ENCODE measurements at regions not wholly inside any gene's neighbourhood (a gene's known extent, or its start where the extent isn't known, plus 50 kb on each side); places are given as distances from the start of the nearest gene placed in this dataset.
"Not testable (repeated sequence)": the region's sequence is repeated elsewhere in the genome, so short reads cannot be mapped to it uniquely, and the experiment has no call there.

DNA sequence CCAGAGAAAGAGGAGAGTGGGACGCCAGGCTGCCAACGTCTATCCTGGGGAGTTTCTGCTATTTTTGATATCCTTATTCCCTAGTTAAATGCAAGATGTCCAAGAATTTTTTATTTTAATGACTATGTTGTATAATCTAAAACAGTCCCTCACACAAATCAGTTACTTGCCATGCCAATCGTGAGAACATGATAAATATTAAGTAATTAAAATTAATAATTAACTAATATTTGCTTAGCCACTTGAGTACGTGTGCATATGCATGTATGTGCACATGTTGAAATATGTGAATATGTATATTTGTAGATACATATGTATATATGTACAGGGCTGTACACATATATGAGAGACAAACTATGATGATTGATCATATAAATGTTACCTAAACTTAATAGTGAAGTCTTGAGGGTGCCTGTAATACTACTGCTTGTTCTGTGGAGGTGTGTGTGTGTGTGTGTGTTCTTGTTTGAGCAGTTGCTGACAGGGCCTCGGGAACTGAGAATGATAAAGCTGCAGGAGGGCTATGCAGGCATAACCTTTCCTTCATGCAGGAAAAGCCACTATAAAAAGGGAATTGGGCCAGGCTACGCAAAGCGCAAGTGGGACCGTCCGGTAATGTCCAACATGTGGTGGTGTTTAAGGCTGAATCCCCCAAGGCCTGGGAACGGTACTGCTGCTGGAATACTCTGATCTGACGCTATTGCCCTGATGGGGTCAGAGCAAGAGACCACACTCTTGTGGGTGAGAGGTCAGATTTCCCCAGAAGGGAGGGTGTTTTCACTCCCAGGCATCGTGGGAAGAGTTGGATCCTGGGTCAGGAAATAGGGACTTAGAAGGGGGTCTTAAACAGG is 148.3 kb upstream of the TBX18 start:
- no peak for DNase-seq

GRCh38 chr6:84910906-84911607 is 146.7 kb upstream of the TBX18 start:
- DNase-seq = no peak

DNA sequence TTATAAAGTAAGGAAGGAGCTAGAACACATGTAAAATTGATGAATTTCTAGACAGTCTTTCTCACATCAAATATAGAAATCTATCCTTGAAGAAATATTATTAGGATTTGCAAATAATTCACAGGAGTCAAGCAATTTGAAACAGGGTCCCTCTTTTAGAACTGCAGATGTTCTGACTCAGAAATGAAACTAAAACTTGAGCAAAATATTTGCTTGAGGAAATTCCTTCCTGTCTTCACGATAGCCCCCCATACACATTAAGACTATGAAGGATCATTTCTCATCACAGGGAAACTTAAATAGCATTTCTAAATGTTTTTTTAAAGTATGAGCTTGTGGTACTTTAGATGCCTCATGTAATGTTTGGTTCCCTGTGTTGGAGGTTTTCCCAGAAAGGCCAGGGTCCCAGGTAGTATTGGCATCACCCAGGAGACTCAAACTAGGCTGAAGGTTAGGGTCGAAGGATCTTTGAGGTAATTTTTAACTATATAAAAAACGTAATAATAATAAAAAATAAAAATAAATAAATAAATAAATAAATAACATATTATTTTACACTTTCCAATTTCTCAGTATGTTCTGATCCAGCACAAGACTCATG is 144.0 kb upstream of the TBX18 start:
- DNase-seq = no peak

DNA sequence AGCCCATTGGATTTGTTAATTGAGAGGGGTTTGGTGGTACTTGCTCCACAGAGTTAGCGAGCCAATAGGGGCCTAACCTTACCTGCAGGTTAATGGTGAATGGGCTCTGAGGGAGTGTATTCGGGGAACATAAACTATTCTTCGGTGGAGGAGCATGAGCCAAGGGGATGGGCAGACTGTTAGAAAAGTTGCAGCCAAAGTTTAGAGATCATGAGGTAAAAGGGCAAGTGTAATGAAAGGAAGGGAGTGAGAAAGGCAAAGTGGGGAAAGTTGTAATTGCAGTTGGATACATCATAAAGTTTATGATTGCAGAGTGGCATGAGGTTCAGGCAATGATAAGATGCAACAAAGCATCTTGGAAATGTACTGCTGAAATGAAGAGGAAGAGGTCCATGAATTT is 142.1 kb upstream of the TBX18 start:
- DNase-seq = no peak

- no peak for DNase-seq
These were observed 141.4 kb upstream of the TBX18 start for GRCh38 chr6:84905823-84906222.

DNA sequence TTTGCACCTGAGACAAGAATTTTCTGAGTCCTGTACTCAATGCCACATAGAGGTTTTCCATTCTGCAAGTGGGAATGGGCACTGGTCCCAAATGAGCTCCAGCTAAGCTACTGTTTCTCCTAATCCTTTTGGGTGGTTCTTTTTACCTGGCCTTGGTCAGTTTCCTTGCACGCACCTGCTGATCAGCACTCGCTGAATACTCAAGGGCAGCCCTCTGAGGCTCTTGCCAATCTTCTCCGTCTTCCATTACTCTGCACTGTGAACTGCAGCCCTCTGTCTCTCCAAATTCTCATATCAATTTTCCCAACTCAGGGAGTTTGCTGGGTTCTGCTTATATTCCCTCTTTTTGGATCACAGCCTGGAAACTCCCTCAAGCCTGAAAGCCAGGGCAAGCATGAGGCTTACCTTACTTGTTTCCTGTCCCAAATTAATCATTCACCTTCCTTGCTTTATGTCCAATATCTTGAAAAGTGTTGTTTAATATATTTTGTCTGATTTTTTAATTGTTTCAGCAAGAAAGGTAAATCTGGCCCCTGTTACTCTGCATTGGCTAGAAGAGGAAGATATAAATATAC is 138.0 kb upstream of the TBX18 start:
- no peak for DNase-seq

- DNase-seq = no peak
These were observed 133.7 kb upstream of the TBX18 start for GRCh38 chr6:84897988-84898594.

GRCh38 chr6:84897011-84897410 is 132.6 kb upstream of the TBX18 start:
- DNase-seq = no peak

DNA sequence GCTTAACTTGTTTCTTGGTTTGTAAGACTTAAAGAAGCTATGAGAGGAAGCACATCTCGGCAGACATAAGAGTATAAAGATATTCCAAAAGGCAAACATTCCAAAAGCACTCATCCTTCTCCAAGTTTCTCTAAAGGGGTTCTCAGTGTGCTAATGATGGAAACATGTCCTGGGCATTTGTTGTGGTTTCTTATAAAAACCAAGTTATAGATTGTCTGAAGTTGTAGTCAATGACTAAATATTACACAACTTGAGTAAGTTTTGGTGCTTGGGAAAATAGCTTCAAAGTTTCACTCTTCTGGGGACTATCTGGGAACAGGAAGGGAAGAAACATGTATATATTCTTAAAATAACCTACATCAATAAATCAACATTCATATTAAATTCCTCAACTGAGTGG is 128.3 kb upstream of the TBX18 start:
- DNase-seq = no peak

GRCh38 chr6:84882768-84883766 is 118.7 kb upstream of the TBX18 start:
- no peak for DNase-seq

DNA sequence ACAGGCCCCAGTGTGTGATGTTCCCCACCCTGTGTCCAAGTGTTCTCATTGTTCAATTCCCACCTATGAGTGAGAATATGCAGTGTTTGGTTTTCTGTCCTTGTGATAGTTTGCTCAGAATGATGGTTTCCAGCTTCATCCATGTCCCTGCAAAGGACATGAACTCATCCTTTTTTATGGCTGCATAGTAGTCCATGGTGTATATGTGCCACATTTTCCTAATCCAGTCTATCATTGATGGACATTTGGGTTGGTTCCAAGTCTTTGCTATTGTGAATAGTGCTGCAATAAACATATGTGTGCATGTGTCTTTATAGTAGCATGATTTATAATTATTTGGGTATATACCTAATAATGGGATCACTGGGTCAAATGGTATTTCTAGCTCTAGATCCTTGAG is 115.0 kb upstream of the TBX18 start:
- not testable (repeated sequence) for DNase-seq

DNA sequence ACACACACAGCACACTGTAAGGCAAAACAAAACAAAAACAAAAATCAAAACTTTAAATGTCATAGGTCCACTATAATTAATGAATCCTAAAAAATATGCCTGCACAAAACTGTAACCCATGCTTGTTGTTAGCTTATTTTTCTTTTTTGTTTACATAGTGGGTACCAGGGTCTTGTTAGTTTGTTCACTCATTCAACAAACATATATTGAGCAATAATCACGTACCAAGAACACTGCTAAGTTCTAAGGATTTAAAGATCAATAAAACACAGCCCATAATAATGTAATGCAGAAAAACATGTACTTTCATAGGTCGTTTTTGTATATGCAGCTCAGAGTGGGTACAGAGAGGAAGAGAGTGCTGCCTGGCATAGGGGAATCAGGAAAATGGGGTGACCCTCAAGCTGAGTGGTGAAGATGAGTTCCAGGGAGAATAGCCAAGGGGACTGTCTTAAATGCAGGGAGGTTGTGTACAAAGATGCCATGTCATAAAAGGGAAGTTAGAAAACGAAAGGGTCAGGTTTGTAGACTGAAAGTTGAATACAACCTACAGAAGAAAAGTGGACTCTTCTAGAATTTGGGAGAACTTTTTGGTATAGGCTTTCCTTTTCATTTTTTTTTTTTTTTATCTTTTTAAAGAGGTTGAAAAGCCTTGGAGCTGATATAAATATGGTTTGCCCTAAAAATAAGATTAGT is 113.3 kb upstream of the TBX18 start:
- DNase-seq = no peak

DNA sequence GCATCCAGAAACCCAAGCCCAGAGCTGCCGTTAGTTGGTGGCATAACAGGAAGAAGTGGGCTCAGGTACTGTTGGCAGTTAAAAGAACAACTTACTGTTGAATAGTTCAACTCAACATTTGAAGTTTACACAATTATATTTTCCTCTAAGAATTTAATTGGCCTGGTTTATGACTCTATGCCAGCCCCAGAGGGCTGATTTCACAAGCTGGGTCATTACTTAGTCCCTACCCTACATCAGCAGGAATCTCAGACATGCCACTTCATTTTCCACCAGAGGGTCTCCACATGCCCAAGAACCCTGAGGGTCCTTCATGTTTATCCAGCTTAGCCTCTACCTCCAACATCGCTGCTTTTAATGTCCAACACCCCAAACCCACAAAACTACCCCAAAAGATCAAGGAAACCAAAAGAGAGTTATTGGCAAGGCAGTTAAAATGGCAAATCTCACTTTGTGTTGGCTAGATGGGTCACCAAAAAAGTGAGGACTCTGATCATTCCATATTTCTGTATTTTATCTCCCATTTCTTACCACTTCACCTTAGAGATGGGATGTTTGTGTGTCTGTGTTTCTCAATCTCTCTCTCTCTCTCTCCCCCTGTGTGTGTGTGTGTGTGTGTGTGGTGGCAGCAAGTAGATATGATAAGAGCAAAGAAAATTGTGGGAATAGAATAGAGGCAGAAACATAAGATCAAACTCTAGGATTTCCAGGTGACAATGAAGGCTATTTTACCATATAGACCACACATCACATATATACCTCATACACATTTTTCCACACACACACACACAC is 112.5 kb upstream of the TBX18 start:
- no peak for DNase-seq

GRCh38 chr6:84872996-84873723 is 108.8 kb upstream of the TBX18 start:
- no peak for DNase-seq

GRCh38 chr6:84871925-84872324 is 107.5 kb upstream of the TBX18 start:
- DNase-seq = no peak

- no peak for DNase-seq
These were observed 106.3 kb upstream of the TBX18 start for GRCh38 chr6:84870672-84871071.

GRCh38 chr6:84868149-84868548 is 103.8 kb upstream of the TBX18 start:
- no peak for DNase-seq

DNA sequence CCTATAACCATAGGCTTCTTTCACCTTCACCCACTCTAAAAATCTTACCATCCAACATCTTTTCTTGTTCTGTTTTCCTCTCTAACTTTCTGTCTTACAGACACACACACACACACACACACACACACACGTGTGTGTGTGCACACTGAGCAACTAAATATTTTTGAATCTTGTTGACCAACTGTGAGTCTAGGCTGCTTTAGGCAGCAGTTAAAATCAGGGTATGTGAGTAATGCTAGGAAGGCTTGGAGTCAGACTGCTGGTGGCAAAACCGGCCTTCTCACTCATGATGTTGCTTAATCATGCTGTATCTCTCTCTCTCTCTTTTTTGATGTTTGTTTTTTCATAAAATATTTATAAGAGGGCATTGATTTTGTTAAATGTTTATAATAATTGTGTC is 103.1 kb upstream of the TBX18 start:
- no peak for DNase-seq

GRCh38 chr6:84866715-84867114 is 102.3 kb upstream of the TBX18 start:
- DNase-seq = no peak

GRCh38 chr6:84865372-84865771 is 101.0 kb upstream of the TBX18 start:
- not testable (repeated sequence) for DNase-seq

Data from NCI-H2081 treated with DMSO at 0.1 percent for 48 hours (cell line).